GM19395 (cell line): ENCODE measurements at regions not wholly inside any gene's neighbourhood (a gene's known extent, or its start where the extent isn't known, plus 50 kb on each side); places are given as distances from the start of the nearest gene placed in this dataset.

Experiments used
- ATAC-seq: cut with Tn5 transposase; IDR thresholded peaks from one replicate; pipeline ENCODE4 v1.9.1; 2021; ENCODE audit warnings: mild to moderate bottlenecking, moderate library complexity; ENCODE audit not compliant: unreplicated experiment

DNA sequence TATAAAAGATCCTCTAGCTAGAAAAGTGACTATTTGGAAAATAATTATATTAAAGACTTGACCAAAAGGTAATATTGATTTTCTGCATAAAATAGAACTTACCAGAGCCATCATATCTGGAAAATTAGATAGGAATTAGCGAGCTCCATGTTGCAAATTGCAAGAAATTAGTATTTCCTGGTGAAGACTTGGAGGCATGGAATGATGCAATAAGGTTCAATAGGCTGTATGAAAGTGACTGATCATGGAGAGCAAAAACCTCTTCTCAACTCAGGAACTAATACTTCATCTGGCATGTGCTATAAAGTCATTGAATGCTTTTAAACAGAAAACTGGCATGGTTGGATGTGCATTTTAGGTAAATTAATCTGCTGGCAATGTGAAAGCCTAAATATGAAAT is 66.3 kb upstream of the UFM1 start:
- ATAC-seq, result no peak

DNA sequence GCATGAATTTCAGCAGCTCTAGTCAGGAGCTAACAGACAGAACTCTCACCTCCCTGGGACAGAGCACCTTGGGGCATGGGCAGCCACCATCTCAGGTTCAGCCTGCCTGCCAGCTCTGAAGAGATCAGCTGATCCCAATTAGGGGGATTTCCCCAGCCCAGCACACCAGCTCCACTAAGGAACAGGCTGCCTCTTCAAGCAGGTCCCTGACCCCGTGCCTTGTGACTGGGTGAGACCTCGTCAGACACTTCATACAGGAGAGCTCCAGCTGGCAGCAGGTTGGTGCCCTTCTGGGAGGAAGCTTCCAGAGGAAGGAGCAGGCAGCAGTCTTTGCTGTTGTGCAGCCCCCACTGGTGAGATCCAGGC is 84.5 kb upstream of the UFM1 start:
- no peak for ATAC-seq

DNA sequence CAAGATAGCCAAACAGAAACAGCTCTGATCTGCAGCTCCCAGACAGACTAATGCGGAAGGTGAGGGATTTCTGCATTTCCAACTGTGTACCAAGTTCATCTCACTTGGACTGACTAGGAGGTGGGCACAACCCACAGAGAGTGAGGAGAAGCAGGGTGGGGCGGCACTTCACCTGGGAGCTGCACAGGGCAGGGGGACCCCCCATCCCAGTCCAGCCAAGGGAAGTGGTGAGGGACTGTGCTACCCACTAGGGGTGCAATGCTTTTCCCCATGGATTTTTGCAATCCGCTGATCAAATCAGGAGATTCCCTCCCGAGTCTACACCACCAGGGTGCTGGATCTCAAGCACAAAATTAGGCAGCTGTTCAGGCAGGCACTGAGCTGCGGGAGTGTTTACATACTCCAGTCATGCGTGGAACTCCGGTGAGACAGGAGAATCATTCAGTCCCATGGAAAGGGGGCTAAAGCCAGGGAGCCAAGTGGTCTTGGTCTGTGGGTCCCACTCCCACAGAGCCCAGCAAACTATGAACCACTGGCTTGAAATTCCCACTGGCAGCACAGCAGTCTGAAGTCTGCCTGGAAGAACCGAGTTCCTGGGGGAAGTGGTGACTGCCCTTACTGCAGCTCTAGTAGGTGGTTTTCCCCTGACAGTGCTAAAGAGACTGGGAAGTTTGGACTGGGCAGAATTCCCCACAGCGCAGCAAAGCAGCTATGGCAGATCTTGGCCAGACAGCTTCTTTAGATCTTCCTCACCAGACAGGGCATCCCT is 85.1 kb upstream of the UFM1 start:
- no peak for ATAC-seq

GRCh38 chr13:38262211-38262610 is 87.4 kb upstream of the UFM1 start:
- no peak for ATAC-seq

DNA sequence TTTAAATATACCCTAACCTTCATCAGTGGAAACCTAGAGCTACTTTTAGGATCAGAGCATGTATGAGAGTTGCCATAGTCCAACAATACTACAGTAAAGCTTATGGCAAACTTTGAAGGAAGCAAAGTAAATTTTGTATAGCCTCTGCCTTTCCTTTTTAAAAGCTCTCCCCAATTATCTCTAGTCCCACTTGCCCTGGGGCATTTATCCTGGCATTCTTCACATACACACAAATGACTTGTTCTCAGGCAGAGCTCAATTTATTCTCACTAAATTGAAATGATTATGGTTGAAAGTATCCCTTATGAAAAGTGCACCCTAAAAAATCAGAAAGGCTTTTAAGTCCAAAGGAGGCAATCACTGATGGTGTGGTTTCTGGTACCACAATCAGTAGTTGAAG is 94.1 kb upstream of the UFM1 start:
- no peak for ATAC-seq

DNA sequence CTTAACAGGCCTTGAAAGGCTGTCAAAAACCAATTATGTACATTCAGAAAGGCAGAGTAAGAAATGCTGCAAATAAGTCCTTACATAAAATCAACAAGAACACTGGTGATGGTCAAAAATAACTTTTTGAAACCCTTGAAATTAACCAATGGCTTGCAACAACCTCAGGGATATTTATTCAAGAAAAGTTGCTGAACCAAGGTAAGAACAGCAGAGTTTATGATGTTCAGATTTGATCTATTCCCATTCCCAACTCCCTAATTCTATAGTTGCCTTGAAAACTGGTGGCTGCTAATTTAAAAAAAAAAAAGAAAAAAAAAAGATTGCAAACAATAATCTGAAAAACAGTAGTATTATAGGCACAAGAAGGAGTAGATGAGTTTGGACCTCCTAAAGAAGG is 109.8 kb upstream of the UFM1 start:
- no peak for ATAC-seq

DNA sequence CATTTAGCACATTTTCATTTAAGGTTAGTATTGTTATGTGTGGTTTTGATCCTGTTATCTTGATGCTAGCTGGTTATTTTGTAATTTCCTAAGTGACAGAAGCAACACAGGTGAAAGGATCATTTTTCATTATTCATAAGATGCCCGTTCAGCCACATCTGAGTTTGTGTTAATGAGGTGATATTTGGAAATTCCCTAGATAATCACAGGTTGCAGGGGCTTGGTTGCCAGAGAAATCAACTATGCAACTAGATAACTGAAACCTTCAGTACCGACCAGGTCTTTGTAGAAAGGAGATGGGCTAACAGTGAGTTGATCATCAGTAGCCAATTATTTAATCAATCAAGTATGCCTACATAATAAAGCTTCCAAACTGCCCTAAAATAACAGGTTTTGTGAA is 121.3 kb upstream of the UFM1 start:
- ATAC-seq, result no peak

- ATAC-seq, result no peak
These were observed 123.2 kb upstream of the UFM1 start for GRCh38 chr13:38226496-38226895.

DNA sequence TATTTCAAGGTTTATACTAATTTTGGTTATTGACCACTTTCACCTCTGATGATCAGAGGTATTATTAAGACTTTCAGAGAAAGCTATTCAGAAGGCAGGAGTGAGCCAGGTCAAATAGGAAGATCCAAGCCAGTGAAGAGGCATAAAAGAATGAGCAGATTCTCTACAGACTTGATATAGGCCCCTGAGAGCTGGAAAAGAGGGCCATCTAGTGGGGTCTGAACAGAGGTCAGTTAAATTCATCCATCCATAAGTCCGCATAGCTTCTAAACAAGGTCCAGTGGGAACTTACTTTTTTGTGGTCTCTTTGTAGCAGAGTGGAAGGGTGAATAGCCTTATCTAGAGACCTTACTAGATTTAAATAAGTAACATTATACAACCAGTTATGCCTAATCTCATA is 126.6 kb upstream of the UFM1 start:
- no peak for ATAC-seq

GRCh38 chr13:38221120-38221519 is 128.5 kb upstream of the UFM1 start:
- ATAC-seq, result peak; percentile 62

- ATAC-seq, result no peak
These were observed 133.5 kb upstream of the UFM1 start for GRCh38 chr13:38216181-38216580.

- no peak for ATAC-seq
These were observed 136.3 kb upstream of the UFM1 start for GRCh38 chr13:38213314-38213713.

DNA sequence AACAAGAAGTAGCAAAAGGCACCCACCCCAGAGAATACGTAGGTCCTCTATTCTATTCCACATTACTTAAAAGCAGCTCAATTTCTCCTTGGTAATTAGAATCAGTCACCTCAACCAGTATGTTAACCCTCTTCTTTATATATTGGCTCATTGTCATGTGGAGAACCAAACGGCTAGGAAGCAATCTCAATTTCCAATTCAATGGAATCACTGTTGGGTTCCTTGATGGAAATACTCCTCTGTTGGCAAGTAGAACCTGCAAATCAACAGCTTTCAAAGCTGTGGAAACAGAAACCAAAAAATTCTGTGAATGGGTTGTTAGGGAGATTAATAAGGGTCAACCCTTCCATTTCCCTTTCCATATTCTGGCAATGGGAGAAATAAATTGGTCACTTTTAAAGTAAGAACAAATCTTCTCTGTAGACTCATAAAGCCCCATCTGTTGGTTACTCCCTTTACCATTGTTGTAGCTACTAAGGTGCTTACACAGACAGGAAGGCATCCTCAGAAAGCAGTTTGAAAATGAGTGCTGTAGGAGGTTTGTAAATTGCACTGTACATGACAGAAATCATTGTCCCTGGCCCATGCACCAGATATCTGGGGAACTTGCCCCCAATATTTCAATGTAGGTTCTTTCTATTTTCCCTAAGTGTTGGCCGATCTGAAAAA is 138.6 kb upstream of the UFM1 start:
- ATAC-seq, result no peak

GRCh38 chr13:38204556-38204955 is 145.1 kb upstream of the UFM1 start:
- no peak for ATAC-seq

DNA sequence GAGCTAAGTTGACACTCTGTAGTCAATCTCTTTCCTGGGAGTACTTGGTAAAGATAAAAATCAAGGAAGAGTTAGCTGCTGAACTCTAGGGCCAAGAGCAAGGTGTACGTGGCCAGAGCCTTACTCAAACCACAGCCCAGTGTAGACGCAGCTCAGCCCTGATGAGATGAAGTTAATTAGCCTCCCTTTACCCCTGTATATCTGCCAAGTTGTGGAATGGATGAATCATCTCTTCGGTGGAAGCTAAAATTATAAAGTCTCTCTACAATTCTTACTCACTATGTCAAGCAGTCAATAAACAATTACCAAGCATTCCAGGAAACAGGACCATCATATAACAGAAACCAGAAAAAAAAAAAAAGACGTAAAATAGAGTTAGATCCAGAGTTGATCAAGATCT is 146.9 kb upstream of the UFM1 start:
- no peak for ATAC-seq

GRCh38 chr13:38191016-38191415 is 158.6 kb upstream of the UFM1 start:
- no peak for ATAC-seq

DNA sequence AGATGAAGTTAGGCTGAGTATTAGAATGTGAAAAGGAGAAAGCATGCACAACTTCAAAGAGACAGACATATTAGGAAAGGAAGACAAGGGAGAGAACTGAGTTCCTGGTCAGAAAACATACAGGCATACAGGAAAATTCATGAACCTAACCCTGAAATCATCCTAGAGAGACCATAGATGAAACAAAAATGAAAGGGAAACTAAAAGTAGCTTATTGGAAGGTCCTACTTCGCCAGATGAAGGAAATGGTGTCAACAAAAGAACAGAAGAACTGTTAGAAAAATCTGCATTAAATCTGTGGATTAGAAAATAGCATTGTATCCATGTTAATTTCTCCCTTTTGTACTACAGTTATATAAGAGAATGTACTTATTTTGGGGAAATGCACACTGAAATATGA is 169.0 kb upstream of the UFM1 start:
- peak; percentile 75 for ATAC-seq

- peak; percentile 9 for ATAC-seq
These were observed 169.5 kb upstream of the UFM1 start for GRCh38 chr13:38180126-38180525.

- no peak for ATAC-seq
These were observed 173.0 kb upstream of the UFM1 start for GRCh38 chr13:38176664-38177063.

DNA sequence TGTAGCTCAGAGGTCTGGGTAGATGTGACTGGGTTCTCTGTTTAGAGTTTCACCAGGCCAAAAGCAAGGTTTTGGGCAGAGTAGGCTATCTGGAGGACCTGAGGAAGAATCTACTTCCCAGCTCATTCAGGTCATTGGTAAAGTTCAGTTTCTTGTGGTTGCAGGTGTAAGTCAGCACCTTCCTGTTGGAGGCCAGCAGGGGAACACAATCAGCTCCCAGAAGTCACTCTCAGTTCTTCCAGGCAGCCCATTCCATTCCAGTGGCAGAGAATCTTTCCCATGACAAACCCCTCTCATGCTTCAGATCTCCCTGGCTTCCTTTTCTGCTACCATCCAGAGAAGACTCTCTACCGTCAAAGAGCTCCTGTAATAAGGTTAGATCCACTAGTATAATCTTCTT is 176.2 kb upstream of the UFM1 start:
- ATAC-seq, result no peak

GRCh38 chr13:38167164-38167822 is 182.4 kb upstream of the UFM1 start:
- peak; percentile 98 for ATAC-seq

- ATAC-seq, result no peak
These were observed 183.5 kb upstream of the UFM1 start for GRCh38 chr13:38166116-38166515.
